Smooth muscle cell (in vitro differentiated cells): ENCODE measurements at regions not wholly inside any gene's neighbourhood (a gene's known extent, or its start where the extent isn't known, plus 50 kb on each side); places are given as distances from the start of the nearest gene placed in this dataset.
A peak's percentile ranks its signal among the peaks of the same experiment; 100 is the strongest.

Source experiments
- DNase-seq: peaks from one replicate; lab custom pipeline; 2025; ENCODE audit not compliant: unreplicated experiment; lab: John Stamatoyannopoulos, UW
- H2AFZ ChIP-seq: fragments of 200-600 bp; sonication (generic); 2 replicates; pipeline ENCODE4 v1.6.0; 2016; ENCODE audit warnings: antibody characterized with exemption, low read depth, mild to moderate bottlenecking
- H3F3A ChIP-seq: fragments of 200-600 bp; sonication (generic); 2 replicates; pipeline ENCODE4 v1.6.0; 2017; ENCODE audit warnings: antibody characterized with exemption, low read depth
- H3K27ac ChIP-seq: fragments of 200-600 bp; sonication (generic); 2 replicates; pipeline ENCODE4 v1.5.1; 2016; ENCODE audit warnings: low read depth, mild to moderate bottlenecking
- H3K27me3 ChIP-seq: fragments of 200-600 bp; sonication (generic); 2 replicates; pipeline ENCODE4 v1.6.1; 2016; ENCODE audit warnings: low read depth, mild to moderate bottlenecking
- H3K36me3 ChIP-seq: fragments of 200-600 bp; sonication (generic); 2 replicates; pipeline ENCODE4 v1.5.1; 2016; ENCODE audit warnings: low read depth
- H3K4me1 ChIP-seq: fragments of 200-600 bp; sonication (generic); 2 replicates; pipeline ENCODE4 v1.5.1; 2016; ENCODE audit warnings: low read depth
- H3K4me2 ChIP-seq: fragments of 200-600 bp; sonication (generic); 2 replicates; pipeline ENCODE4 v1.6.0; 2016; ENCODE audit warnings: mild to moderate bottlenecking
- H3K4me3 ChIP-seq: fragments of 200-600 bp; sonication (generic); 2 replicates; pipeline ENCODE4 v1.5.1; 2016; ENCODE audit warnings: mild to moderate bottlenecking
- H3K79me2 ChIP-seq: fragments of 200-600 bp; sonication (generic); 2 replicates; pipeline ENCODE4 v1.6.0; 2016; ENCODE audit warnings: low read depth, mild to moderate bottlenecking
- H3K9ac ChIP-seq: fragments of 200-600 bp; sonication (generic); 2 replicates; pipeline ENCODE4 v1.6.0; 2016; ENCODE audit warnings: low read depth
- H3K9me3 ChIP-seq: fragments of 200-600 bp; sonication (generic); replicated peaks from 2 replicates; pipeline ENCODE4 v1.5.1; 2016; ENCODE audit warnings: low read depth
- H4K20me1 ChIP-seq: fragments of 200-600 bp; sonication (generic); 2 replicates; pipeline ENCODE4 v1.6.0; 2016; ENCODE audit warnings: low read depth
- WGBS: methylation state at CpG from one replicate; pipeline ENCODE4 v1.1.7; 2016; ENCODE audit warnings: low lambda C conversion rate; 5-methylcytosine and 5-hydroxymethylcytosine counted together
- TF ChIP-seq, protein P1 (sequence below): fragments of 200-600 bp; sonication (generic); IDR thresholded peaks from 2 replicates; pipeline ENCODE4 v1.5.1; 2017; ENCODE audit warnings: borderline replicate concordance, mild to moderate bottlenecking, antibody characterized with exemption; ENCODE audit not compliant: insufficient read depth, poor library complexity, severe bottlenecking

DNA sequence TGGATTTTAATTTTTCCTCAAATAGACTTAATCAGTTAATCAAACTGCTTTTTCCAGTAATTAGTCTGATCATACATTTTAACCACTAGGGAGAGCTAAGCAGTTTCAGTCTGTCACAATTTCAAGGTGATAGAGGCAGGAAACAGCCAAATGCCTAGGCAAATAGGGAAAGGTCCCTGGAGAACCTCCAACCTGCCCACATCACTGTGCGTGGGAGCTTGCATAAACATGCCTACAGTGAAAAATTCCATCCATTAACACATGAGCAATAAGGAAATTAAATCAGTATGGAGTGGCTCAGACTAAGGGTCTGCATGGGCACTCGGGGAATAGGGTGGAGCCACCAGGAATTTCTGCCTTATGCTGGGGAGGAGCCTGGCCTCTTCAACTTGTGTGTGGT is 74.6 kb downstream of the AASDHPPT start:
- H2AFZ ChIP-seq = no peak overlapping the region
- H4K20me1 ChIP-seq = no peaks in the 10 kb centered on the region
- H3F3A ChIP-seq = no peaks in the 10 kb centered on the region
- H3K4me2 ChIP-seq = peak overlapping the region; percentile 50
- DNase-seq = no peak
- no peak overlapping the region for H3K27ac ChIP-seq
- no peak overlapping the region for H3K4me3 ChIP-seq
- WGBS = 60% methylated on average over 2 of the region's 2 CpGs
- H3K4me1 ChIP-seq = peaks cover 5% of the 10 kb centered on the region
- no peaks in the 10 kb centered on the region for H3K27me3 ChIP-seq
- H3K9me3 ChIP-seq = no peaks in the 10 kb centered on the region
- H3K36me3 ChIP-seq = no peaks in the 10 kb centered on the region
- no peak overlapping the region for H3K9ac ChIP-seq
- TF ChIP-seq, protein P1, sequence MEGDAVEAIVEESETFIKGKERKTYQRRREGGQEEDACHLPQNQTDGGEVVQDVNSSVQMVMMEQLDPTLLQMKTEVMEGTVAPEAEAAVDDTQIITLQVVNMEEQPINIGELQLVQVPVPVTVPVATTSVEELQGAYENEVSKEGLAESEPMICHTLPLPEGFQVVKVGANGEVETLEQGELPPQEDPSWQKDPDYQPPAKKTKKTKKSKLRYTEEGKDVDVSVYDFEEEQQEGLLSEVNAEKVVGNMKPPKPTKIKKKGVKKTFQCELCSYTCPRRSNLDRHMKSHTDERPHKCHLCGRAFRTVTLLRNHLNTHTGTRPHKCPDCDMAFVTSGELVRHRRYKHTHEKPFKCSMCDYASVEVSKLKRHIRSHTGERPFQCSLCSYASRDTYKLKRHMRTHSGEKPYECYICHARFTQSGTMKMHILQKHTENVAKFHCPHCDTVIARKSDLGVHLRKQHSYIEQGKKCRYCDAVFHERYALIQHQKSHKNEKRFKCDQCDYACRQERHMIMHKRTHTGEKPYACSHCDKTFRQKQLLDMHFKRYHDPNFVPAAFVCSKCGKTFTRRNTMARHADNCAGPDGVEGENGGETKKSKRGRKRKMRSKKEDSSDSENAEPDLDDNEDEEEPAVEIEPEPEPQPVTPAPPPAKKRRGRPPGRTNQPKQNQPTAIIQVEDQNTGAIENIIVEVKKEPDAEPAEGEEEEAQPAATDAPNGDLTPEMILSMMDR = no peak
- no peaks in the 10 kb centered on the region for H3K79me2 ChIP-seq

DNA sequence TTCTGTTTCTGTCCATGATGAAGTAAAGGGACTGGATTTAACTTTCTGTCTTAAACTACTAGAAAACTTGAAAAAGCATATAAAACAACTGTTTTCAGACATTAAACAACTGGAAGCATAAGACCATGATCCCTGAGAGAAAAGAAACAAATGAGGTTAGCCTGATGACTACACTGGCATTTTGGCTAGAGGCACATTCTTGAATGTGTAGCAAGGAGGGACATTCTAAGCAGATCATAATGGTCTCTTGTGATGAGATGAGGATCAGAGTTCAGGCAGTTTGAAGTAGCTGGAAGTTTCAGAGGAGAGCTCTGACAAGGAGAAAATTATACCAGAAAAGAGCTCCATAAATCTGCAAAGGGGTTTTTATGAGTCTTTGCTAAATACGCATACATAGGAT is 75.4 kb downstream of the AASDHPPT start:
- H3K4me1 ChIP-seq = peaks cover 5% of the 10 kb centered on the region
- H3F3A ChIP-seq = no peaks in the 10 kb centered on the region
- no peak for DNase-seq
- peak overlapping the region; percentile 50 for H3K4me2 ChIP-seq
- no peaks in the 10 kb centered on the region for H4K20me1 ChIP-seq
- no peaks in the 10 kb centered on the region for H3K27me3 ChIP-seq
- TF ChIP-seq, protein P1 = no peak
- no peaks in the 10 kb centered on the region for H3K36me3 ChIP-seq
- 45% methylated on average over 1 of the region's 1 CpG for WGBS
- H3K79me2 ChIP-seq = no peaks in the 10 kb centered on the region
- no peaks in the 10 kb centered on the region for H3K9me3 ChIP-seq
- no peak overlapping the region for H2AFZ ChIP-seq
- H3K9ac ChIP-seq = no peak overlapping the region
- no peak overlapping the region for H3K4me3 ChIP-seq
- peak overlapping the region; percentile 12 for H3K27ac ChIP-seq

DNA sequence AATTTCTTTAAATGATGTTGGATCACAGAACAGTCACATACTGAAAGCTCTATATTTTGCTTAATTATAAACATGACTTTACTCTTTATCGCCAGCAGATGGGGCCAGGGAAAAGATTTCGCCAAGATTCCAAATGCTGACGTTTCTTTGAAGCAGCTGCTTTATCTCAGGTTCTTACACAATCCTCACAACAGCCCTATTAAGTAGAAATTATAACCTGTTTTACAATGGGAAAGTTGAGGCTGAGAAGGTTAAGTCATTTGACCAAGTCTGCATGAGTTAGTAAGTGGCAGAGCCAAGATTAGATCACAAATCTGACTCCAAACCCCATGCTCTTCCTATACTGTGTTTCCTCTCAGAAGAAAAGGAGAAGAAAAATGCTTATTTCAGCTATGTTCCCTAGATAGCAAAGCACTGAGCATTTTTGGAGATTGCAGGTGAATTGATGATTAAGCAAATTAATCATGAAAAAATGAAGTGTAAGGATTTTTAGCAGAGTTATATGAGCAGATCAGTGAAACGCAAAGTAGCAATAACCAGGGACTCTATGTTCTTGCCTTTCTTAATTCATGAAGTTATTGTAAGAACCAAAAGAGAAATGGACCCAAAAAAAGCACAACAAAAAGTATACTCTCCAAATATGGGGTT is 79.0 kb downstream of the AASDHPPT start:
- no peaks in the 10 kb centered on the region for H3K9me3 ChIP-seq
- whole genome bisulfite sequencing = 23% methylated on average over 4 of the region's 4 CpGs
- TF ChIP-seq, protein P1 = peak; percentile 60
- no peak overlapping the region for H3K27ac ChIP-seq
- H2AFZ ChIP-seq = no peak overlapping the region
- no peaks in the 10 kb centered on the region for H3K27me3 ChIP-seq
- DNase-seq = no peak
- no peak overlapping the region for H3K9ac ChIP-seq
- H3K79me2 ChIP-seq = no peaks in the 10 kb centered on the region
- H3K36me3 ChIP-seq = no peaks in the 10 kb centered on the region
- H3K4me3 ChIP-seq = no peak overlapping the region
- H3K4me1 ChIP-seq = peaks cover 5% of the 10 kb centered on the region
- H3F3A ChIP-seq = no peaks in the 10 kb centered on the region
- H3K4me2 ChIP-seq = peak overlapping the region; percentile 30
- no peaks in the 10 kb centered on the region for H4K20me1 ChIP-seq

DNA sequence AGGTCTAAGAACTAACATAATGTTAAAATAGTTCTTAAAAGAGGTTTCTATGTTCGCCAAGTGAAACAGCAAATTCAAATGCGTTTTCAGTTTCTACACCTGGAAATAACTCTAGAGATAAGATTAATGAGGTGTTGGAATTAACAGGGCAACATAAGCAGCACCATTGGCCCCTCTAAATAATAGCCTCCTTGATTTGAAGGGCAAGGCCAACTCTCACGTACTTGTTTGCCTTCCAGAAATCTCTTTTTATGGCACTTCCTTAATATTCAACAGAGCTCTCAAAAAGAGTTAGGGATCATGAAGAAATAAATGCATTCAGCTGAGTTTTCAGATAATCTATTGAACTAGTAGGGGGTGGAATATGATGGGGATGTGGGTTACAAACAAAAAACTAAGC is 80.9 kb downstream of the AASDHPPT start:
- no peak overlapping the region for H3K4me2 ChIP-seq
- H3K79me2 ChIP-seq = no peaks in the 10 kb centered on the region
- no peak for DNase-seq
- no peaks in the 10 kb centered on the region for H3K4me1 ChIP-seq
- H3K9me3 ChIP-seq = no peaks in the 10 kb centered on the region
- no peak overlapping the region for H3K27ac ChIP-seq
- H3K27me3 ChIP-seq = no peaks in the 10 kb centered on the region
- 75% methylated on average over 3 of the region's 3 CpGs for WGBS
- no peak overlapping the region for H3K9ac ChIP-seq
- H3F3A ChIP-seq = no peaks in the 10 kb centered on the region
- no peak overlapping the region for H2AFZ ChIP-seq
- H3K4me3 ChIP-seq = no peak overlapping the region
- no peaks in the 10 kb centered on the region for H3K36me3 ChIP-seq
- TF ChIP-seq, protein P1 = no peak
- H4K20me1 ChIP-seq = no peaks in the 10 kb centered on the region
